Neural crest cell (in vitro differentiated cells): ENCODE measurements at regions not wholly inside any gene's neighbourhood (a gene's known extent, or its start where the extent isn't known, plus 50 kb on each side); places are given as distances from the start of the nearest gene placed in this dataset.

Source experiments
- DNase-seq: peaks from one replicate; pipeline ENCODE4 v3.0.0; 2021; ENCODE audit warnings: low read depth, mixed read lengths, low spot score
- H3K27ac Mint-ChIP-seq: one replicate; pipeline ENCODE4 v1.8.0; 2021; ENCODE audit warnings: mild to moderate bottlenecking, mixed read lengths; ENCODE audit not compliant: unreplicated experiment
- H3K27me3 Mint-ChIP-seq: 2 replicates; pipeline ENCODE4 v1.8.0; 2021; ENCODE audit warnings: low read depth, mild to moderate bottlenecking, mixed read lengths
- H3K36me3 Mint-ChIP-seq: 2 replicates; pipeline ENCODE4 v1.8.0; 2021; ENCODE audit warnings: low read depth, mild to moderate bottlenecking, mixed read lengths
- H3K4me1 Mint-ChIP-seq: 2 replicates; pipeline ENCODE4 v1.8.0; 2021; ENCODE audit warnings: mixed read lengths
- H3K4me3 Mint-ChIP-seq: one replicate; pipeline ENCODE4 v1.8.0; 2021; ENCODE audit warnings: mild to moderate bottlenecking, mixed read lengths
- H3K9me3 Mint-ChIP-seq: 2 replicates; pipeline ENCODE4 v1.8.0; 2021; ENCODE audit warnings: mixed read lengths
- CTCF ChIP-seq: fragments of 200-600 bp; sonication (generic); conservative IDR thresholded peaks from 2 replicates; pipeline ENCODE4 v1.5.0; 2021; ENCODE audit warnings: antibody characterized with exemption, mild to moderate bottlenecking

DNA sequence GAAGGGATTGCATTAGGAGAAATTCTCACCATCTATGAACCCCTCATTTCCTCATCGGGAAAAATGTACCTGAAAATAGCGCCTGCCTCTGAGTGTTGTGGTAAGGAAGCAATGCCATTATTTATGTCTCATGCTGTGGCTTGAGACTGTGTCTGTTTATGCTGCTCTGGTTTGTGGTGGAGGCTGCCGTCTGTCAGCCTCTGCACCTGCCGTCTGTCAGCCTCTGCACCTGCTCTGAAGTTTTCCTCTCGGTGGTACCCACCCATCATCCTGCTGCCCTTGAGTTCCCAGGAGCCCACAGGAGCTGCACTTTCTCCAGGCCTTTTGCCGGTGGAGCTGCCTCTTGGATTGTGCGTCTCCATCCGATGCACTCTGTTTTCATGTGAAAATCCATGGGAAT, 68.5 kb upstream of the PPP2R3B start:
- Mint-ChIP-seq H3K27ac (no peak overlapping the region), H3K4me3 (no peak overlapping the region), H3K36me3 (no peaks in the 10 kb centered on the region), H3K27me3 (peaks cover 22% of the 10 kb centered on the region), H3K9me3 (peaks cover 8% of the 10 kb centered on the region), H3K4me1 (peaks cover 6% of the 10 kb centered on the region)
- no peak for TF ChIP-seq CTCF
- DNase-seq, result no peak

DNA sequence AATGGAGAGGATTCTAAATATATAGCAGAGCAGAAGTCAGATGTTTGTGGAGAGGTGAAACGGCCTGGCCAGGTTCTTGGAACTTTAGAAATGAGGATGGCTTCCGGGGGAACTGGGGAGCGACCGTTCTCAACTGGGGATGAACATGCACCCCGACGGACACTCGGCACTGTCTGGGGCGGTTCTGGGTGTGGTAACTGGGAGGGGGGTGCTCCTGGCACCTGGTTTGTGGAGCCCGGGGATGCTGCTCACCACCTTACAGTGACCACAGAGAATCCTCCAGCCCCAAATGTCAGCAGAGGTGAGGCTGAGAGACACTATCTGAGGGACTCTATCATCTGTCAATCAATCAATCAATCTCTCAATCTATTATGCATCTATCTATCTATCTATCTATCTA, 69.0 kb upstream of the PPP2R3B start:
- Mint-ChIP-seq H3K27ac (no peak overlapping the region), H3K4me3 (no peak overlapping the region), H3K36me3 (no peaks in the 10 kb centered on the region), H3K4me1 (peaks cover 9% of the 10 kb centered on the region), H3K27me3 (peaks cover 22% of the 10 kb centered on the region), H3K9me3 (peaks cover 8% of the 10 kb centered on the region)
- no peak for DNase-seq
- TF ChIP-seq CTCF, result no peak

DNA sequence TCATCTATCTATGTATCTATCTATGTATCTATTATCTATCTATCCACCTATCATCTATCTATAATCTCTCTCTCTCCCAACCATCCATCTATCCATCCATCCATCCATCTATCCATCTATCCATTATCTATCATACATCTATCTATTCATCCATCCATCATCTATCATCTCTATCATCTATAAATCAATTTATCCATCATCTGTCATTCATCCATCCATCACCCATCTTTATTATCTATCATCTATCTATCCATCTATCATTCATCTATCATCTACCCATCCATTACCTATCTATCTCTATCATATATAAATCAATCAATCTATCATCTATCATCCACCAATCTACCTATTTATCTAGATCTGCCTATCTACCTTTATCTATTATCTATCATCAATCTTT, 69.4 kb upstream of the PPP2R3B start:
- Mint-ChIP-seq H3K4me3 (no peak overlapping the region), H3K27me3 (peaks cover 22% of the 10 kb centered on the region), H3K27ac (no peak overlapping the region), H3K9me3 (peaks cover 8% of the 10 kb centered on the region), H3K36me3 (no peaks in the 10 kb centered on the region), H3K4me1 (peaks cover 9% of the 10 kb centered on the region)
- TF ChIP-seq CTCF, result no peak
- no peak for DNase-seq

DNA sequence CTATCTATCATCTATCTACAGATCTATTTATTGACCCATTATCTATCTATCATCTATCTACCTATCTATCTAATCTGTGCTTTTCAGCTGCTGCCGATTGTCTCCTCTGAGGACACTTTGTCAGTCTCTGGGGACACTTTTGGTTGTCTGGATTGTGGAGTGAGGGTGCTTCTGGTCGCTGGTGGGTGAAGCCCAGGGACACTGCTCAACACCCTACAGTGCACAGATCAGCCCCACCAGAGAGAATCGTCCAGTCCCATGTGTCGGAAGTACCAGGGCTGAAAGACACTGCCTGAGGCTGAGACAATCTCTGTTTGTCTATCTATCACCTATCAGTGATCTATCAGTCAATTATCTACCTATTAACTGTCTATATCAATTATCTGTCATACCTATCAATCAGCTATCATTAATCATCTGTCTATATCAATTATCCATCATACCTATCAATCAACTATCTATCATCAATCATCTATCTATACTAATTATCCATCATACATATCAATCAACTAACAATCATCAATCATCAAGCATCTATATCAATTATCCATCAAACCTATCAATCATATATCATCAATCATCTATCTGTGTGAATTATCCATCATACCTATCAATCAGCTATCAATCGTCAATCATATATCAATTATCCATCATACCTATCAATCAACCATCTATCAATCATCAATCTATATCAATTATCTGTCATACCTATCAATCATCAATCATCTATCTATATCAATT, 70.0 kb upstream of the PPP2R3B start:
- H3K36me3 Mint-ChIP-seq, result no peaks in the 10 kb centered on the region
- H3K4me3 Mint-ChIP-seq, result no peak overlapping the region
- DNase-seq, result no peak
- H3K27ac Mint-ChIP-seq, result no peak overlapping the region
- H3K4me1 Mint-ChIP-seq, result peaks cover 9% of the 10 kb centered on the region
- no peak for TF ChIP-seq CTCF
- H3K9me3 Mint-ChIP-seq, result peaks cover 11% of the 10 kb centered on the region
- H3K27me3 Mint-ChIP-seq, result peaks cover 22% of the 10 kb centered on the region

- H3K9me3 Mint-ChIP-seq, result peaks cover 13% of the 10 kb centered on the region
- no peak overlapping the region for H3K27ac Mint-ChIP-seq
- peaks cover 9% of the 10 kb centered on the region for H3K4me1 Mint-ChIP-seq
- no peaks in the 10 kb centered on the region for H3K36me3 Mint-ChIP-seq
- H3K27me3 Mint-ChIP-seq, result peaks cover 19% of the 10 kb centered on the region
- DNase-seq, result no peak
- H3K4me3 Mint-ChIP-seq, result no peak overlapping the region
- TF ChIP-seq CTCF, result no peak
Measured at GRCh38 chrX:457292-457679, 70.6 kb upstream of the PPP2R3B start.
